HG03439 (cell line): ENCODE measurements at regions not wholly inside any gene's neighbourhood (a gene's known extent, or its start where the extent isn't known, plus 50 kb on each side); places are given as distances from the start of the nearest gene placed in this dataset.

Experiments used
- ATAC-seq: cut with Tn5 transposase; IDR thresholded peaks from one replicate; pipeline ENCODE4 v1.9.1; 2021; ENCODE audit warnings: mild to moderate bottlenecking, moderate library complexity; ENCODE audit not compliant: unreplicated experiment

- ATAC-seq, result no peak
Observed at GRCh38 chr12:13843841-13844240, 137.6 kb downstream of the GRIN2B start.

GRCh38 chr12:13841358-13841757, 140.0 kb downstream of the GRIN2B start:
- no peak for ATAC-seq

GRCh38 chr12:13839365-13840336, 141.8 kb downstream of the GRIN2B start:
- ATAC-seq, result no peak

- no peak for ATAC-seq
Observed at GRCh38 chr12:13836099-13836498, 145.3 kb downstream of the GRIN2B start.

- ATAC-seq, result no peak
Observed at GRCh38 chr12:13835652-13836051, 145.8 kb downstream of the GRIN2B start.

- ATAC-seq, result no peak
Observed at GRCh38 chr12:13834241-13834640, 147.2 kb downstream of the GRIN2B start.

GRCh38 chr12:13817131-13817530, 164.3 kb downstream of the GRIN2B start:
- ATAC-seq, result no peak

GRCh38 chr12:13816394-13816793, 165.0 kb downstream of the GRIN2B start:
- ATAC-seq, result no peak

- ATAC-seq, result no peak
Observed at GRCh38 chr12:13812168-13812567, 169.2 kb downstream of the GRIN2B start.

GRCh38 chr12:13811061-13811460, 170.3 kb downstream of the GRIN2B start:
- ATAC-seq, result no peak

- no peak for ATAC-seq
Observed at GRCh38 chr12:13805041-13805440, 176.4 kb downstream of the GRIN2B start.

- ATAC-seq, result no peak
Observed at GRCh38 chr12:13801543-13801942, 179.9 kb downstream of the GRIN2B start.

- no peak for ATAC-seq
Observed at GRCh38 chr12:13799574-13799973, 181.8 kb downstream of the GRIN2B start.

GRCh38 chr12:13798162-13798561, 183.2 kb downstream of the GRIN2B start:
- no peak for ATAC-seq

- ATAC-seq, result no peak
Observed at GRCh38 chr12:13794706-13795105, 186.7 kb downstream of the GRIN2B start.

- no peak for ATAC-seq
Observed at GRCh38 chr12:13790317-13790716, 191.1 kb downstream of the GRIN2B start.

- no peak for ATAC-seq
Observed at GRCh38 chr12:13788626-13789025, 192.8 kb downstream of the GRIN2B start.

GRCh38 chr12:13786646-13787045, 194.8 kb downstream of the GRIN2B start:
- ATAC-seq, result no peak

- no peak for ATAC-seq
Observed at GRCh38 chr12:13784504-13784903, 196.9 kb downstream of the GRIN2B start.

GRCh38 chr12:13780453-13780852, 200.9 kb downstream of the GRIN2B start:
- no peak for ATAC-seq

- no peak for ATAC-seq
Observed at GRCh38 chr12:13777374-13777773, 204.0 kb downstream of the GRIN2B start.

GRCh38 chr12:13772264-13772663, 209.1 kb downstream of the GRIN2B start:
- no peak for ATAC-seq

GRCh38 chr12:13770576-13770975, 210.8 kb downstream of the GRIN2B start:
- ATAC-seq, result no peak
